ENCODE measurements at regions not wholly inside any gene's neighbourhood (a gene's known extent, or its start where the extent isn't known, plus 50 kb on each side); places are given as distances from the start of the nearest gene placed in this dataset.
A peak's percentile ranks its signal among the peaks of the same experiment; 100 is the strongest.

DNA sequence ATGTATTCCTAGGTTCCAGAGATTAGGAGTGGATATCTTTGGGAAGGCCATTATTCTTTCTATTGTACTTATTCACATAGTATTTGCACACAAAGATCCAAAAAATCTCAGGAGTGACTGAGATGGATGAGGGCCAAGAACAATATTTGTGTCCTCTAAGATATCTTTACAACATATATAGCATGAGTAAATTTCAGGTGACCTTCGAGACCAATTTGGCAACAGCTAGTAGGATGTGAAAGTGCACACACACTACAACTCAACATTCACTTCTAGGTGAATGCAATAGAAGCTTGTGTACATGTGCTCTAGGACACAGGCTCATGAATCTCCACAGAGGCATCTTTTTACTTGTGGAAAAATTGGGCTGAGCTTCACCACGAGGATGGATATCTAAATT, 224.0 kb downstream of the C1orf94 start:
- no peak overlapping the region for H3K4me3 ChIP-seq (ENCODE audit: low read length)
- no peak for DNase-seq (ENCODE audit: low read depth, low spot score)

DNA sequence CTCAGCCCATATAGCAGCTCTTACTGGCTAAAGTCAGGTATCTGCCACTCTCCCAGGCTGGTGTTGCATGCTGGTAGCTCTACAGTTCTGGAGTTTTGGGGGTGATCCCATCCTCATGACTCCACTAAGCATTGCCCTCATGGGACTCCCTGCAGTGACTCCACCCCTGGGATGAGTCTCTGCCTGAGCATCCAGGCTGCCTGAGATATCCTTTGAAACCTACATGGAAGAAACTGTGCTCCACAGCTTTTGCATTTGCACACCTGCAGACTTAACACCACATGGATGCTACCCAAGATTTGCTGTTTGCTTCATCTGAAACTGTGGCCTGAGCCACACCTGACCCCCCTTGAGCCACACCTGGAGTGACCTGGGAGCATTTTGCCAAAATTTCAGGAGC, 226.4 kb downstream of the C1orf94 start:
- H3K4me3 ChIP-seq (ENCODE audit: low read length): no peak overlapping the region
- DNase-seq (ENCODE audit: low read depth, low spot score): no peak

DNA sequence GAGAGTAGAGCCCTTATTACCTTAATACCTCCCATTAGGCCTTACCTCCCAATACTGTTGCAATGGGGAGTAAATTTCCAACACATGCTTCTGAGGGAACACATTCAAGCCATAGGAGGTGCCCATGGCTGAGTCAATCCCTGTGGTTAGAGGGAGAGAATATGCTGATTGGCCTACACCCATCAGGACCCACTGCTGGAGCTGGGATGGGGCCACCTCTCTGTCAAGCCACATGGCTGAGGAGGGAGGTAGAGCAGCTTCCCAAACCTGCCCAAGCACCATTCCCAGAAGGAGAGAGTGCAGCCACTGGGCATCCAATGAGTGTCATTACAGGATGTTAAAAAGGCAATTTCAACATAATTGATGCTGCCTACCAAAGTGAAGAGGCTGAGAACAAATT, 228.1 kb downstream of the C1orf94 start:
- no peak for DNase-seq (ENCODE audit: low read depth, low spot score)
- no peak overlapping the region for H3K4me3 ChIP-seq (ENCODE audit: low read length)

DNA sequence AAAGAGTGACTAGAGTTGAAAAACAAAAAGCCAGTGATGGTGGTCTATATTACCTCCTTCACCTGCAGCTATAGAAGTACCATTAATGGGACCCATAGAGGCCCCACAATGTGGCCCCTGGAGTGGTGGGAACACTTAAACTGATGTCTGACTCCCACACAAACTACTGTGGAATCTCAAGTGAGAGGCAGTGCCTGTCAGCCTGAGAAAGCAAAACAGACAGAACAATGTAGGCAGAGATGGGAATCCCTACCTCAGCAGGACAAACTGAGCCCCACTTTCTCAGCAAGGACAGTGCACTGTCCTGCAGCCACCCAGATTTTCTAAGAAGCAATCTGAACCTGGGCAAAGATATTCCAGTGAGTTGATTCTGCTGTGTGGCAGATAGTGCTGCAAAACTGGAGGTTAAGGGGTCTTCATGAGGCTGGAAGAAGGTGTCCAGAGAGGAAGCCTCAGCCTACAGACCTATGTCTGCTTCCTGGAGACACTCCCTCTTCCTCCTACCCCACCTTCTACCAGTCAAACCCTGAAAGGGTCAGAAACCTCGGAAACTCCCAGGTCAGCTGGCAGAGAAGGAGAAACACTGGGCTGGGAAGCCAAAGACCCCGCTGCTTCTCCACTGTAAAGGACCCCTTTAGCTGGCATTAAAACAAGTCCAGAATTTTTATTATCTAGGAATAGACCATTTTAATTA, 228.7 kb downstream of the C1orf94 start:
- no peak overlapping the region for H3K4me3 ChIP-seq (ENCODE audit: low read length)
- DNase-seq (ENCODE audit: low read depth, low spot score): no peak

DNA sequence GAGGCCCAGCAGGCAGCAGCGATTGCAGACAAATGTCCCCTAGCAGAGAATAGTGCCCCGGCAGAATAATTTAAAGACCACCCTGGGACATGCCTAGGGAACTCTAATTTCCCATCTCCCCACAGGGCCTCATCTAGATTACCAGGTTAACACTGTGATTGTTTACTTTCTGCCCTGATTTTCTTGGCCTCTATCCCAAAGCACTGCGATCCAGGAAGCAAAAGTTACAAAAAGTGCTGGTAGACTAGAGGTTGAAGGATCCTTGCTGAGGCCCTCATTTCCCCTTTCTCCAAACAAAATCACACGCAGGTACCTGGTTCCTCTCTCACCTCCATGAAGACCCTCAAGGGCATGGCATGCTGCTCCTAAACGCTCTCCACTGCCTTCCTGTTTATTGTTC, 229.7 kb downstream of the C1orf94 start:
- H3K4me3 ChIP-seq (ENCODE audit: low read length): no peak overlapping the region
- DNase-seq (ENCODE audit: low read depth, low spot score): no peak

DNA sequence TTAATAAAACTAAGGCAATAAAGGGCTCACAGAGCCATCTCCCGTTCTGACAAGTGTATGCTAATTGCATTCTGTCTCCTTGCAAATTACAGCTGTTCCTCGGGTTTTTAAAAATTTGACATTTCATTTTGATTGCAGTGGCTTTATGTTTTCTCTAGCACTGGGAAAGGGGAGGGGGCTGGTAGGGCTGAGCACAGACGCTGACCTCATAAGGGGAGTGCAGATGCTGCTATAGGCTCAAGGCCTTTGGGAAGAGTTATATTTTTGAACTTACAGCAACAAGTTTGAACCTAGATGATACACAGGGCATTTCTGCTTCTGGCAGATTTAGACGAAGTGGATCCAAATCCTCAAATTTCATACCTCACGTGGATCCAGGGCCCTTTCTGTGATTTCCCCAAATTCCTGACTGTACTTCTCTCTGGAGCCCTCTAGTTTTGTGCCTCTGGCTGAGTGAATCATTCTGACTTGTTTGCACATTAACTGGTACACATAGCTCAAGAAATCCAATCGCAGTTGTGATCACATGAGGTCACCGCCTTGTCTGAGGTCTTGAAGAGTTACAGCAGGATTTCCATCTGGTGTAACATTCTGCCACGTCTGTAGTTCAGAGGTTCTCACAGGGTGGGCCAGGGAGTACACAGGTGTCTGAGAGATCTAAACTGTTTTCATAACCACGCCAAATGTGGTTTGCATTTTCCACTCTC, 230.3 kb downstream of the C1orf94 start:
- H3K4me3 ChIP-seq (ENCODE audit: low read length): no peak overlapping the region
- peak; percentile 5 for DNase-seq (ENCODE audit: low read depth, low spot score)

DNA sequence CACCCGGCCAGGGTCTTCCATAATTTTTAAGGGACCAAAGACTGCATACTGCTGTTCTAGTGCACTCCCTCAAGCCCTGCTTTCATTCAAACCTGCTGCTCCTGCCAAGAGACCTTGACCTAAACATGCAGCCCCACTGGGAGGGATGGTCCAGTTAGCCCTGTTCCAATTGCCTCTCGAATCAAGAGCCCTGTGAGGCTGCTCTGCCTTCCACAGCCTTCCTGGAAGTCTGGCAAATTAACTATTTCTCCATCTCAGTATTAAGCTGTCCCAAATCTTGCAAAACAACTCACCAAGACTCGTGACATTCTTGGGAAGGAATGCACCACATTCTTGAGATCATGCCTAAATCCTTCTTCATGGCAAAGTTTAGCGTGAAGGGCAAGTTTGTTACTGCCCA, 231.3 kb downstream of the C1orf94 start:
- no peak for DNase-seq (ENCODE audit: low read depth, low spot score)
- no peak overlapping the region for H3K4me3 ChIP-seq (ENCODE audit: low read length)

DNA sequence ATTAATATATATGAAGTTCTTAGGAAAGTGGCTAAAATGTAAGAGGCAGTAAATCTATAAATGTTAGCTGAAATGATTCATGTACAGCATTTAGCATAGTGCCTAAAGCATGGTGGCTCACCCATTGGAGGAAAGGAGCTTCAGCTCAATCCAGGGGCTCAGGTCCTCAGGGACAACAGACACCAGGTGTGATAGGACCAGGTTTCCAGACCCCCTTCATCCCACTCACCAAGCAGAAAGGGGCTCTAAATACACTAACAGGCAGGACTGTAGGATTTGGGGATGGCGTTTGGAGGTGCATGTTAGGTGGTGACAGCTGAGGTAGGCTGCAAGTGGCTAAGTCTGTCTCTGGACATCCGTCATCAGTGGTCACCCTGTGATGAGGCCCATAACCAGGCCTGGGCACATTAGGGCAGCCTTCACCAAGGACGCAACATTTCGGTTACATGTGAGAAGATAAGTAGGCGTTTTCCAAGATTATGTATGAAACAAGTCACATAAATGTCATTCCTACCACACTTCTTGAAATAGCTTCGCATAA, 233.1 kb downstream of the C1orf94 start:
- DNase-seq (ENCODE audit: low read depth, low spot score): no peak
- H3K4me3 ChIP-seq (ENCODE audit: low read length): no peak overlapping the region

DNA sequence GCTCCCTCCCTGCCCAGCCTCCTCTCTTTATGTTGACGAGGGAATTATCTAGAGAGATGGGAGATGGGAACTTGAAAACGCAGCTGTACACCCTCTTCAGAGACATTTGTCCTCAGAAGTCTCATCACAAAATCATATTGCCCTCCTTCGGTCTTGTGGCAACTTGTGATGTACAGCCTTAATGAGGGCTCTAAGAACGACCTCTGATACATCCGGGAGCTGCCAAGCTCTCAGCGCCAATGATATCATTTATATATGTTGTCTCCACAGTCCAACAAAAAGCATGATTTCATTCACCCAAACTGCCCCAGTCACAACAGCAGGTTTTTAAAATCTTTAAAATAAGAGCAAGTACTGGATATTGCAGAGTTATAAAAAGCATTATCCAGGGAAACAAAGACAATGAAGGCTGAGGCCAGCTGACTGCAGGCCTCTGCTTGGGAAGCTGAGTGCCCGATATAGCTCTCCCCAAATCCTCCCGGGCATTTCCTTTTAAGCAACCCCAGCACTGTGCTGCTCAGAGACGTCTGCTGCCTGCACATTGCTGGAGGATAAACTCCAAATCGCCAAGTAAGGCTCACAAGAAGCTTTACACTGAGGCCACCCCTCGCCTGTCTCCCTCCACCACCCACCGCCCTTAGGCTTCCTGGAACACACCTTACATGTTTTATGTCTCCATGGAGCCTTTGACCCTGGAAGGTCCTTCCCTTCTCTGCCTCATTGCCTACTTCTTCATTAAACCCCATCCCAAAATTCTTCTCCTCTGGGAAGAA, 236.1 kb downstream of the C1orf94 start:
- no peak for DNase-seq (ENCODE audit: low read depth, low spot score)
- no peak overlapping the region for H3K4me3 ChIP-seq (ENCODE audit: low read length)

DNA sequence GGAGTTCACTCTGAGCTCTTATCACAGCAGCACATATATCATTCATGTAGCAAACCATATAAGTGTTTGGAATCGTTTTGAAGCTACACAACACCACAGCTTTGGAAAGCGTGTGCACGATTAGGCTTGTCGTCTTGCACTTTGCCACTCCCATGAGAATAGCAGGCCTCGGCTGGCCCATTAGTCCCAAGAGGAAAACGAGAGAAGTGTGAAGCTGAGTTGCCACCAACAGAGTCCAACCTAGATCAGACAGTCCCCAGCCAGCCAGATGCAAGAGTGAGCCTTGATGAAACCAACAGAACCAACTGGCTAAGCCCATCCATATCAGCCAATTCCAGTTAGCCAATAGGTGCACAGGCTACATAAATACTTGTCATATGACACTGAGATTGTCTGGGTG, 238.4 kb downstream of the C1orf94 start:
- DNase-seq (ENCODE audit: low read depth, low spot score): no peak
- no peak overlapping the region for H3K4me3 ChIP-seq (ENCODE audit: low read length)

DNA sequence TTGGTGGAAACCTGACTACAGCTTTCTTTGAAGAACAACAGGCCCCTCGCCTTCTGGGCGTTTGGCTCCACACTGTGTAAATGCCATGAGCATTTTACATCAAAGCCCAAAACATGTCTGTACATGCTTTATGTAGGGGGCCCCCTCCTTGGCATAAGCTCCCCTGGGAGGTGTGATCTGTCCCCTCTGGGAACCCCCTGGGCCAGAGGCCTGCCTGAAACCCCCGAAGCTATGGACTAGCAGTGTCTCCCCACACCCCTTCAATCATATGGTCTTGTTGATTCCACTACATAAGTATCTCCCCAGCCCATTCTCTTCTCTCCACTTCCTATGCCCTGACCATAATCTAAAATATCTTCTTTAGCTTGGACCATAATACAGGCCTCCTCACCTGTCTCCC, 241.5 kb downstream of the C1orf94 start:
- no peak for DNase-seq (ENCODE audit: low read depth, low spot score)
- H3K4me3 ChIP-seq (ENCODE audit: low read length): no peak overlapping the region

DNA sequence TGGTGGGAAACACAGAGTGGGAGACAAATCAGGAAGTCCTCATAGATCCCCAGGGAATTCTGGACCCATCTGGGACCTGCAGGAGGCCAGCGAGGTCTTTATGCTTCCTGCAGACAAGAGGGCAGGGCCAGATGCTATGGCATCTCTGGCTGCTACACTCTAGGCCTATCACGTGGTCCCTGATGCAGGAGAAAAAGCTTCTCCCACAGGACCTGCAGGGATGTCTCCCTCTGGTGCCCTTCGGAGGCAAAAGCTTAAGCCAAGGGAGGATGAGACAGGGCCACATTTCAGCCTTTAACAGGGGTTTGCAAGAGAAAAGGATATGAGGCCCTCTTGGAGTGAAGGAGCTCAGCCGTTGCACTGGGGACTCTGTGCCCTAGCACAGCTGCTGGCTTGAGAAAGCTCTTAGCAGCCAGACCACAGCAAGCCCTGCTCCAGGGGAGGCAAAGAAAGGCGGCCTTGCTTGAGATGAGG, 243.0 kb downstream of the C1orf94 start:
- H3K4me3 ChIP-seq (ENCODE audit: low read length): no peak overlapping the region
- peak; percentile 26 for DNase-seq (ENCODE audit: low read depth, low spot score)

DNA sequence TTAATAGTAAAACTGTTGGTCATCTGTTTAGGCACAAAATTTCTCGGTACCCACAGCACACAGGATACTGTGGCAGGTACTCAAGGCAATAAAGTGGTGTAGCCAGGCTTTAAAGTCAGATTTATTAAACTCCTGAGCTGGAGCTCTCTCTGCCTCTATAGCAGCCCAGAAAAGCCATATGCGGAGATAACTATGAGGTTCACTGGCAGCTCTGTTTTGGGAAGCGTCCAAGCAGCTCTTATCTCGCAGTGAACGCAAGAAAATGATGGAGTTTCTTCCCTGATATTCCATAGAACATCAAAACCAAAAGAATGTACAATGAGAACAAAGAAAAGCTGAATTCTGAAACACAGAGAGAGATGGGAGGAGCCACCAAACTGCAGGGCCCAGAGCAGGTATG, 248.3 kb downstream of the C1orf94 start:
- no peak overlapping the region for H3K4me3 ChIP-seq (ENCODE audit: low read length)
- DNase-seq (ENCODE audit: low read depth, low spot score): no peak

DNA sequence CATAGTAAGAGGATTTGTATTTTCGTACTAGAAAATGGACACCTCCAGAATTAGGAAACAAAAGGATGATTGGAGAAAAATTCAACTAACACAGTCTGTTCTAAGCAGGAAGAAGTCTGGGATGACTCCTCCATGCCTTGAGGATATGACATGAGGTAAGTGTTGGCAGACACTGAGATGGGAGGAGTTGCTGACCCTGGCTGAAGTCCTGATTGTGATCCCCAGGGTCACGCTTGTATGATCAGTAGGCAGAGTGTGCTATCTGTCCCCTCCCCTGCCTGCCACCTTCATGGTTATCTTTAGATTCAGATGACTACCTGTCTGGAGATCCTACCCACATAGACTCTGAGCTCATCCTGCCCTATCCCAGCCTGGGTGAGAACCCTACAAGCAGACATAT, 249.1 kb downstream of the C1orf94 start:
- no peak for DNase-seq (ENCODE audit: low read depth, low spot score)

DNA sequence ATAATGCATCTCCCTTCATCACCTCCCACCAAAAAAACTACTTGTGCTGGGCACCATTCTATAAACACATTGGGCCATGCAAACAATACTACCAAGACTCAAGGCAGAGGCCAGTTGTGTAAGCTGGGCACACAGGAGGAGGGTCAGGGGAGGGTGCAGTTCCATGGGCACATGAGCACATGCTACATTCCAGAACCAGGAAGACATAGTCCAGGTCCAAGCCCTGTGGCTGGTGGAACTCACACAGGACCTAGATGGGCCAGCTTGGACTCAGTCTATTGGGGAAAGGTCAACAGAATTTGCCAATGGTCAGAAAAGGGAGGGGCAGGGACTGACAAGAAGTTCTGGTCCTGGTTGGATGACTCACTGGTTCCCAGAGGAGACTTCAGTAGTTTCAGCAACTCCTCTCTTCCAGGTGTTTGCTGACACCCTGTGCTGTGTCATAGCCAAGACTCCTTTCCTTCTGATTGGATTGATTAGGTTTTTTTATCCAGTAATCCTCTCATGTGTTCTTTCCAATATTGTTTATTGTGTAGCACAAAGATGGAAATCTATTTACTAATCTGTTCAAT, 249.7 kb downstream of the C1orf94 start:
- DNase-seq (ENCODE audit: low read depth, low spot score): no peak
- no peak overlapping the region for H3K4me3 ChIP-seq (ENCODE audit: low read length)

More for the DNA sequence above, 249.1 kb downstream of the C1orf94 start:
- no peak overlapping the region for H3K4me3 ChIP-seq (ENCODE audit: low read length)

DNA sequence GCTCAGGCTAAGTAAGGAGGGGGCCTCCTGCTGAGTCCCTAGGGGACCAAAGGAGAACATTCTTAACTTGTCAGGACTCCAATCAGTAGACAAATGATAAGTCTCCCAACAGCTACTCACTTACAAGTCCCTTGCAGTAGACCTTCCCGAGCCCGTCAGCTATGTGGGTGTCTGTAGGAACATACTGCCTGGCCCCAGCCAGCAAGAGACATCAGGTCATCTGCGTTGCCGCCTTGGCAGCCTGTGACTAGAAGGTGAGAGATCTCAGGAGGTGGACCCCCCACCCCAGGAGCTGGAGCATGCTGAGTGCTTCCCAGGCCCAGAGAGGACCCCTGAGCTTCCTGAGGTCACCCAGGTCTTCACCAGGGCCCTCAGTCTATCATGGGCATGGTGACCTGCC, 250.5 kb downstream of the C1orf94 start:
- DNase-seq (ENCODE audit: low read depth, low spot score): no peak
- no peak overlapping the region for H3K4me3 ChIP-seq (ENCODE audit: low read length)

DNA sequence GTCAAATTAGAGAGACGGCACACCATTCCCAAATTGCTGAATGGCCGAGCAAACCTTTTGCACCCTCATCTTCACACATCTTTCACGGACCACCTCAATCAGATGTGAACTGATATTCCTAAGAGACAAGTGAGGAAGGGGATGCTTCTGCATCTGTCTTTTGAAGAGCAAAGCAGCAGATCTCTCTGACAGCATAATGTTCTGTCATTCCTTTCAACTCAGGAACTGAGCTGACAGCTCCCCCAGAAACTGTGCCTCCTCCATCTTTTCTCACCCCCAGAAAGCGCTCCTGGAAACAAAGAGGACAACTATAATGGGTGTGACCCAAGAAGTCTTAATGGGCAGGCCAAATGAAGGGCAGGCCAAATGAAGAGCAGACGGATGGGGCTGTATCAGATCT, 256.4 kb downstream of the C1orf94 start:
- no peak for DNase-seq (ENCODE audit: low read depth, low spot score)
- H3K4me3 ChIP-seq (ENCODE audit: low read length): no peak overlapping the region

DNA sequence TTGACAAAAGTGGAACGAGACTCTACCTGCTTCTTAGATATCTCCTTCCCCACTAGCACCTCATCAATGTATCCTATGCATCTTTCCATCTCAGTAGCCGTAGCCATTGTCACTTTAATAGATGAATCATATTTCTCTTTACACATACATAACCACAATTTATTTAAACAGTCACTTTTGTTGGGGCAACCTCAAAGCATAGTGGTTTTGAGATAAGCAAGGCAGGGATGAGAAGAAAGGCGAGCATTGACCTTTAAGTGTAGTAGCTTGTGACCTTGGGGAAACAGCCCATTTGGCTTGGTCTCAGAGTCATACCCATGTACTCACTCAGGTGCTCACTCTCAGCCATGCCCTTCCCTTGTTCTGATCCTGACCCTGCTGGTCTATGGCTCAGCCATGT, 260.1 kb downstream of the C1orf94 start:
- DNase-seq (ENCODE audit: low read depth, low spot score): no peak
- no peak overlapping the region for H3K4me3 ChIP-seq (ENCODE audit: low read length)

DNA sequence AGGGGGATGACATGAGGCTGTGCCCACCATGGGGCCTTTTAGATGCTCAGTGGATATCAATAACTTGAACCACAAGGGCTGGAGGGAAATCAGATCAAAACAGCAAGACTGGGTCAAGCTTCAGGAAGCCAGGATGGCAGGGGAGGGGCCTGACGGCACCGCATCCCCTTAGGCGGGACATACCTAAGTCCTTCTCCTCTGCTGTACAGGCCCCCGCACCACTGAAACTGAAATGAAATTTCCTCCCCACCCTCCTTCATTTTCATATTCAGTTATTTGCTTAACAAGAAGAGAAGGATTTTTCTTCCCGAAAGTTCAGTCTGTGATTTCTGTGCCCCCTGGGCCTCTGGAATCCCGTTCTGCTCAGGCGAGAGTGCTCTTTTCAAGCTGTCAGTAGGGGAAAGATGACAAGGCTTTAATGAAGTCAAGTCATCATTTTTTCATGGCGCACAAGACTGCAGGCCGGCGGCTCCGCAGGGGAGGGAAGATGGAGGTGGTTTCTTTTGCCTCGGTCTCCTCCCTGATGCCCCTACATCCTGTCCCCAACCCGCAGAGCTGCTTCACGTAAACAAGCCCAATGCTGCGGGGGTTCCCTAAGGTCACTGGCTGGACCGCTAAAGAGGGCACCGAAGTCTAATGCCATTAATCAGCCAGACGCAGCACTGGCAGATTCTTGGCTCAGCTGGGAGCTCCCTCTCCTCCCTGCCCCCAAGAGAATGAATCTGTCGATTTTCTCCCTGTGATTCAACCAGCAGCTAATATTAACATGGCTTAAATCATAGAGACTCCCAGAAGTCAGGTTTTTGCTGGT, 264.8 kb downstream of the C1orf94 start:
- no peak overlapping the region for H3K4me3 ChIP-seq (ENCODE audit: low read length)
- DNase-seq (ENCODE audit: low read depth, low spot score): no peak

Measured in Jurkat, Clone E6-1 (cell line).